ENCODE measurements at regions not wholly inside any gene's neighbourhood (a gene's known extent, or its start where the extent isn't known, plus 50 kb on each side); places are given as distances from the start of the nearest gene placed in this dataset.

GRCh38 chr6:104431096-104431495 lies 428.6 kb downstream of the HACE1 start:
- no peaks in the 10 kb centered on the region for H3K79me2 ChIP-seq (replicated peaks; ENCODE audit: insufficient read depth, low read length)
- no peak overlapping the region for H3K9ac ChIP-seq (ENCODE audit: low read length)
- no peaks in the 10 kb centered on the region for H3K9me3 ChIP-seq (ENCODE audit: low read length)
- H3K27ac ChIP-seq (ENCODE audit: low read length) = no peak overlapping the region
- no peaks in the 10 kb centered on the region for H3K27me3 ChIP-seq (ENCODE audit: insufficient read depth, low read depth, low read length)
- TF ChIP-seq EP300 (conservative IDR thresholded peaks at IDR 0.05; ENCODE audit: poor library complexity, severe bottlenecking) = no peak
- TF ChIP-seq, protein P1, sequence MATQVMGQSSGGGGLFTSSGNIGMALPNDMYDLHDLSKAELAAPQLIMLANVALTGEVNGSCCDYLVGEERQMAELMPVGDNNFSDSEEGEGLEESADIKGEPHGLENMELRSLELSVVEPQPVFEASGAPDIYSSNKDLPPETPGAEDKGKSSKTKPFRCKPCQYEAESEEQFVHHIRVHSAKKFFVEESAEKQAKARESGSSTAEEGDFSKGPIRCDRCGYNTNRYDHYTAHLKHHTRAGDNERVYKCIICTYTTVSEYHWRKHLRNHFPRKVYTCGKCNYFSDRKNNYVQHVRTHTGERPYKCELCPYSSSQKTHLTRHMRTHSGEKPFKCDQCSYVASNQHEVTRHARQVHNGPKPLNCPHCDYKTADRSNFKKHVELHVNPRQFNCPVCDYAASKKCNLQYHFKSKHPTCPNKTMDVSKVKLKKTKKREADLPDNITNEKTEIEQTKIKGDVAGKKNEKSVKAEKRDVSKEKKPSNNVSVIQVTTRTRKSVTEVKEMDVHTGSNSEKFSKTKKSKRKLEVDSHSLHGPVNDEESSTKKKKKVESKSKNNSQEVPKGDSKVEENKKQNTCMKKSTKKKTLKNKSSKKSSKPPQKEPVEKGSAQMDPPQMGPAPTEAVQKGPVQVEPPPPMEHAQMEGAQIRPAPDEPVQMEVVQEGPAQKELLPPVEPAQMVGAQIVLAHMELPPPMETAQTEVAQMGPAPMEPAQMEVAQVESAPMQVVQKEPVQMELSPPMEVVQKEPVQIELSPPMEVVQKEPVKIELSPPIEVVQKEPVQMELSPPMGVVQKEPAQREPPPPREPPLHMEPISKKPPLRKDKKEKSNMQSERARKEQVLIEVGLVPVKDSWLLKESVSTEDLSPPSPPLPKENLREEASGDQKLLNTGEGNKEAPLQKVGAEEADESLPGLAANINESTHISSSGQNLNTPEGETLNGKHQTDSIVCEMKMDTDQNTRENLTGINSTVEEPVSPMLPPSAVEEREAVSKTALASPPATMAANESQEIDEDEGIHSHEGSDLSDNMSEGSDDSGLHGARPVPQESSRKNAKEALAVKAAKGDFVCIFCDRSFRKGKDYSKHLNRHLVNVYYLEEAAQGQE (IDR thresholded peaks at IDR 0.05; ENCODE audit: borderline replicate concordance) = no peak
- H3K4me2 ChIP-seq (ENCODE audit: low read length) = no peak overlapping the region
- H3K9me2 ChIP-seq (ENCODE audit: insufficient read depth, low read length) = no peaks in the 10 kb centered on the region
- no peak overlapping the region for H3K4me3 ChIP-seq (ENCODE audit: low read length)
- H3K36me3 ChIP-seq (ENCODE audit: insufficient read depth, low read length) = no peaks in the 10 kb centered on the region
- H2AFZ ChIP-seq (ENCODE audit: low read depth, low read length) = no peak overlapping the region
- no peaks in the 10 kb centered on the region for H3F3A ChIP-seq (ENCODE audit: insufficient read depth, low read length, poor library complexity, severe bottlenecking)
- H4K20me1 ChIP-seq (ENCODE audit: insufficient read depth) = no peaks in the 10 kb centered on the region

DNA sequence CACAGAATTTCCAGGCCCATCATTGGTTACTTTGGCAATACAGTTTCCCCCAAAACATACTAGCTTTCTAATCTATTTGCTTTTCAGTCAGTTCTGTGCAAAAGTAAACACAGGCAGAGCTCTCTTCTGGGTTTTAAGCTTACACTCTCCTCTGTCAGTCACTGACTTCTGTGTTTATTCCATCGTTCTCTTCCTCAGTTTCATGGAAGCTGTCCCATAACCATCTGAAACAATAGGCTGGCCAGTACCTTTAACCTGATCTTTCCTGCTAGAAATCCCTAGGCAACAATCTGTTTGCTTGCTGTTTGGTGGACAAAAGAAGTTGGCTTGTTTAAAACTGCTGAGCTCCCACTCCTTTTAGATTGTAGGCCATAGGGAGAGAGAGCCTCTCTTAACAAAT lies 431.5 kb downstream of the HACE1 start:
- Histone ChIP-seq H2AFZ (ENCODE audit: low read depth, low read length) (no peak overlapping the region), H3K9me3 (ENCODE audit: low read length) (no peaks in the 10 kb centered on the region), H4K20me1 (ENCODE audit: insufficient read depth) (no peaks in the 10 kb centered on the region), H3K27me3 (ENCODE audit: insufficient read depth, low read depth, low read length) (no peaks in the 10 kb centered on the region), H3K9me2 (ENCODE audit: insufficient read depth, low read length) (no peaks in the 10 kb centered on the region), H3K4me3 (ENCODE audit: low read length) (no peak overlapping the region), H3K79me2 (replicated peaks; ENCODE audit: insufficient read depth, low read length) (no peaks in the 10 kb centered on the region), H3K27ac (ENCODE audit: low read length) (no peak overlapping the region), H3K9ac (ENCODE audit: low read length) (no peak overlapping the region), H3K36me3 (ENCODE audit: insufficient read depth, low read length) (no peaks in the 10 kb centered on the region), H3K4me2 (ENCODE audit: low read length) (no peak overlapping the region), H3F3A (ENCODE audit: insufficient read depth, low read length, poor library complexity, severe bottlenecking) (no peaks in the 10 kb centered on the region)
- TF ChIP-seq, protein P1 (IDR thresholded peaks at IDR 0.05; ENCODE audit: borderline replicate concordance) = no peak
- TF ChIP-seq EZH2 (IDR thresholded peaks at IDR 0.05; ENCODE audit: borderline replicate concordance, insufficient read depth, low read length, poor library complexity, severe bottlenecking) (no peak), TAF1 (IDR thresholded peaks at IDR 0.05; ENCODE audit: low read depth) (no peak), CTCF (IDR thresholded peaks at IDR 0.05; ENCODE audit: poor library complexity, severe bottlenecking) (no peak), MXI1 (conservative IDR thresholded peaks at IDR 0.05; ENCODE audit: poor library complexity, severe bottlenecking) (no peak), SMC3 (conservative IDR thresholded peaks at IDR 0.05; ENCODE audit: poor library complexity) (no peak), EP300 (conservative IDR thresholded peaks at IDR 0.05; ENCODE audit: poor library complexity, severe bottlenecking) (no peak), POLR2AphosphoS5 (IDR thresholded peaks at IDR 0.05) (no peak), RAD21 (conservative IDR thresholded peaks at IDR 0.05) (no peak)
